Osteoblast (primary cell): ENCODE measurements at regions not wholly inside any gene's neighbourhood (a gene's known extent, or its start where the extent isn't known, plus 50 kb on each side); places are given as distances from the start of the nearest gene placed in this dataset.

Experiments
- DNase-seq: peaks from one replicate; pipeline ENCODE4 v3.0.0; 2011; ENCODE audit warnings: low spot score, mixed read lengths; ENCODE audit not compliant: insufficient read length; ENCODE audit errors: missing footprints
- H2AFZ ChIP-seq: 2 replicates; pipeline ENCODE4 v1.6.0; 2011; ENCODE audit warnings: mild to moderate bottlenecking, low read length
- H3K27ac ChIP-seq: 2 replicates; pipeline ENCODE4 v1.5.1; 2011; ENCODE audit warnings: mild to moderate bottlenecking, low read depth, low read length, moderate library complexity
- H3K27me3 ChIP-seq: 2 replicates; pipeline ENCODE4 v1.6.0; 2012; ENCODE audit warnings: mild to moderate bottlenecking, control low read depth, inconsistent platforms, low read length, moderate library complexity; ENCODE audit not compliant: insufficient read depth
- H3K36me3 ChIP-seq: 2 replicates; pipeline ENCODE4 v1.5.1; 2011; ENCODE audit warnings: mild to moderate bottlenecking, low read length, control low read depth, moderate library complexity; ENCODE audit not compliant: insufficient read depth
- H3K4me1 ChIP-seq: 2 replicates; pipeline ENCODE4 v1.5.1; 2011; ENCODE audit warnings: mild to moderate bottlenecking, low read length, control low read depth, moderate library complexity; ENCODE audit not compliant: insufficient read depth
- H3K4me2 ChIP-seq: 2 replicates; pipeline ENCODE4 v1.6.0; 2011; ENCODE audit warnings: mild to moderate bottlenecking, low read length; ENCODE audit not compliant: insufficient read depth
- H3K4me3 ChIP-seq: fragments of 200-600 bp; sonication (generic); 3 replicates; pipeline ENCODE4 v1.5.1; 2012; ENCODE audit warnings: mild to moderate bottlenecking, low read length, inconsistent platforms; ENCODE audit not compliant: insufficient read depth
- H3K79me2 ChIP-seq: 2 replicates; pipeline ENCODE4 v1.6.0; 2012; ENCODE audit warnings: mild to moderate bottlenecking, low read length, control low read depth, inconsistent platforms; ENCODE audit not compliant: insufficient read depth
- H3K9me3 ChIP-seq: 2 replicates; pipeline ENCODE4 v1.5.1; 2011; ENCODE audit warnings: low read depth, low read length, control low read depth
- H4K20me1 ChIP-seq: 2 replicates; pipeline ENCODE4 v1.6.0; 2012; ENCODE audit warnings: mild to moderate bottlenecking, low read length, control low read depth; ENCODE audit not compliant: insufficient read depth
- CTCF ChIP-seq: IDR thresholded peaks from 2 replicates; pipeline ENCODE4 v1.5.1; 2011; ENCODE audit warnings: mild to moderate bottlenecking, low read depth, low read length, moderate library complexity; ENCODE audit errors: extremely low read depth

GRCh38 chr7:121697731-121698316 lies 175.1 kb upstream of the PTPRZ1 start:
- TF ChIP-seq CTCF, result no peak
- Histone ChIP-seq H3K36me3 (no peaks in the 10 kb centered on the region), H2AFZ (no peak overlapping the region)

GRCh38 chr7:121696954-121697353 lies 176.0 kb upstream of the PTPRZ1 start:
- no peak for DNase-seq
- no peak for TF ChIP-seq CTCF
- H3K27me3 ChIP-seq, result no peaks in the 10 kb centered on the region
- H2AFZ ChIP-seq, result no peak overlapping the region
- H3K36me3 ChIP-seq, result no peaks in the 10 kb centered on the region
- H3K9me3 ChIP-seq, result no peaks in the 10 kb centered on the region
- H3K4me1 ChIP-seq, result no peaks in the 10 kb centered on the region
- H3K4me3 ChIP-seq, result no peak overlapping the region
- no peak overlapping the region for H3K27ac ChIP-seq
- H3K79me2 ChIP-seq, result no peaks in the 10 kb centered on the region
- H3K4me2 ChIP-seq, result no peak overlapping the region
- H4K20me1 ChIP-seq, result no peaks in the 10 kb centered on the region

More at GRCh38 chr7:121697731-121698316, 175.1 kb upstream of the PTPRZ1 start:
- Histone ChIP-seq H3K4me2 (no peak overlapping the region), H4K20me1 (no peaks in the 10 kb centered on the region), H3K79me2 (no peaks in the 10 kb centered on the region), H3K9me3 (no peaks in the 10 kb centered on the region), H3K27me3 (no peaks in the 10 kb centered on the region), H3K4me1 (no peaks in the 10 kb centered on the region), H3K4me3 (no peak overlapping the region), H3K27ac (no peak overlapping the region)
- DNase-seq, result no peak

GRCh38 chr7:121689749-121690148 lies 183.2 kb upstream of the PTPRZ1 start:
- no peaks in the 10 kb centered on the region for H3K4me1 ChIP-seq
- H3K9me3 ChIP-seq, result no peaks in the 10 kb centered on the region
- H3K27ac ChIP-seq, result no peak overlapping the region
- no peak overlapping the region for H3K4me2 ChIP-seq
- DNase-seq, result no peak
- H3K4me3 ChIP-seq, result no peak overlapping the region
- no peaks in the 10 kb centered on the region for H3K79me2 ChIP-seq
- H4K20me1 ChIP-seq, result no peaks in the 10 kb centered on the region
- H3K27me3 ChIP-seq, result no peaks in the 10 kb centered on the region
- no peak for TF ChIP-seq CTCF
- no peaks in the 10 kb centered on the region for H3K36me3 ChIP-seq
- H2AFZ ChIP-seq, result no peak overlapping the region

GRCh38 chr7:121681700-121682099 lies 191.3 kb upstream of the PTPRZ1 start:
- TF ChIP-seq CTCF, result no peak
- Histone ChIP-seq H3K4me1 (no peaks in the 10 kb centered on the region), H3K9me3 (no peaks in the 10 kb centered on the region), H3K36me3 (no peaks in the 10 kb centered on the region), H3K27ac (no peak overlapping the region), H3K79me2 (no peaks in the 10 kb centered on the region), H3K4me3 (no peak overlapping the region), H4K20me1 (no peaks in the 10 kb centered on the region), H3K27me3 (no peaks in the 10 kb centered on the region), H2AFZ (no peak overlapping the region), H3K4me2 (no peak overlapping the region)
- DNase-seq, result no peak
